Adrenal gland (tissue), 9 donors: ENCODE measurements at regions not wholly inside any gene's neighbourhood (a gene's known extent, or its start where the extent isn't known, plus 50 kb on each side); places are given as distances from the start of the nearest gene placed in this dataset.
"Not testable (repeated sequence)": the region's sequence is repeated elsewhere in the genome, so short reads cannot be mapped to it uniquely, and the experiment has no call there.

ENCODE experiments used
- DNase-seq, 7 donors: peaks; one replicate each; pipeline ENCODE4 v3.0.0-alpha.2; 2019 to 2020
- H3K27ac ChIP-seq, 5 donors: fragments of 200-600 bp; sonication (generic) in 4 of 5; 1 replicate in 3 of 5; 2 replicates in 2 of 5; pipeline versions ENCODE4 v1.5.1 to v1.8.0; 2016 to 2020; ENCODE audit warnings: mild to moderate bottlenecking in 1 of 5
- H3K27me3 ChIP-seq: fragments of 200-600 bp; 2 replicates; pipeline ENCODE4 v1.8.0; 2021
- H3K36me3 ChIP-seq, 2 donors: fragments of 200-600 bp; replicated peaks in 1 of 2; 1 replicate in 1 of 2; 2 replicates in 1 of 2; pipeline versions ENCODE4 v1.5.1 to v1.8.0; 2018 to 2022
- H3K4me1 ChIP-seq, 2 donors: fragments of 200-600 bp; replicated peaks in 1 of 2; 1 replicate in 1 of 2; 2 replicates in 1 of 2; pipeline versions ENCODE4 v1.5.1 to v1.8.0; 2018 to 2021
- H3K4me3 ChIP-seq, 4 donors: fragments of 200-600 bp; sonication (generic) in 3 of 4; one replicate each; pipeline ENCODE4 v1.5.1; 2016 to 2018
- H3K9me3 ChIP-seq, 3 donors: fragments of 200-600 bp; sonication (generic) in 1 of 3; replicated peaks in 1 of 3; 1 replicate in 2 of 3; 2 replicates in 1 of 3; pipeline versions ENCODE4 v1.5.1 to v1.8.0; 2016 to 2021
- CTCF ChIP-seq, 6 experiments: fragments of 450-650 bp in 4 of 6; fragments of 200-600 bp in 2 of 6; sonication (generic) in 1 of 6; IDR thresholded peaks; 1 replicate in 5 of 6; 2 replicates in 1 of 6; pipeline versions ENCODE4 v1.5.1 to v1.8.0; 2016 to 2021; ENCODE audit warnings: antibody characterized with exemption in 6 of 6, mild to moderate bottlenecking in 2 of 6, moderate library complexity in 1 of 6
- POLR2A ChIP-seq, 2 donors: fragments of 450-650 bp; IDR thresholded peaks; one replicate each; pipeline ENCODE4 v1.6.1; 2017; ENCODE audit warnings: antibody characterized with exemption in 2 of 2, mild to moderate bottlenecking in 2 of 2, moderate library complexity in 1 of 2
- WGBS, 4 donors: extraction: QIAGEN DNeasy Blood & Tissue Kit in 2 of 4; methylation state at CpG; one replicate each; pipeline versions ENCODE4 v1.1.5 to v1.1.7; 2013 to 2017; 5-methylcytosine and 5-hydroxymethylcytosine counted together
- intact Hi-C, 2 donors: fragments of 100-400 bp; cut with DNase I; formaldehyde crosslinking; loops; one replicate each; pipeline versions ENCODE4 v1.14.1 to v1.15.0; 2022 to 2023
- donor health status: healthy with polysubstance abuse.
- donor health status: Bipolar disorder and iron deficiency.
- donor health status: DM: yes; HTN: yes; CAD: no.
- donor health status: DM: no; HTN: no; CAD: no.
- donor health status: DM: no; HTN: no; CAD: no.

GRCh38 chrX:47302396-47302795 lies 68.0 kb upstream of the ZNF157 start:
- WGBS, 4 donors = 17 to 39% (median 30%) methylated on average over 4 of the region's 4 CpGs
- Histone ChIP-seq H3K27ac (no peak overlapping the region), H3K4me1 (no peaks in the 10 kb centered on the region), H3K27me3 (peaks cover 17% of the 10 kb centered on the region), H3K9me3 (no peaks in the 10 kb centered on the region), H3K36me3 (no peaks in the 10 kb centered on the region), H3K4me3 (no peak overlapping the region)
- TF ChIP-seq POLR2A (IDR thresholded peaks at IDR 0.05) (no peak), CTCF (IDR thresholded peaks at IDR 0.05) (no peak)
- peak in 1 of 7 donors; percentile 6 for DNase-seq
- intact Hi-C loops = loop anchor here in 1 of 2 donors (10.0 kb wide), 1 partner anchor 58 kb away; no protein-coding TSS in a partner anchor

- not testable (repeated sequence) for H3K36me3 ChIP-seq
- 60 to 90% (median 71%) methylated on average over 5 to 7 of the region's 7 CpGs for WGBS, 4 donors
- intact Hi-C loops = loop anchor here in 1 of 2 donors (10.0 kb wide), 1 partner anchor 62 kb away; no protein-coding TSS in a partner anchor
Measured at GRCh38 chrX:47306471-47307023, 63.8 kb upstream of the ZNF157 start.

DNA sequence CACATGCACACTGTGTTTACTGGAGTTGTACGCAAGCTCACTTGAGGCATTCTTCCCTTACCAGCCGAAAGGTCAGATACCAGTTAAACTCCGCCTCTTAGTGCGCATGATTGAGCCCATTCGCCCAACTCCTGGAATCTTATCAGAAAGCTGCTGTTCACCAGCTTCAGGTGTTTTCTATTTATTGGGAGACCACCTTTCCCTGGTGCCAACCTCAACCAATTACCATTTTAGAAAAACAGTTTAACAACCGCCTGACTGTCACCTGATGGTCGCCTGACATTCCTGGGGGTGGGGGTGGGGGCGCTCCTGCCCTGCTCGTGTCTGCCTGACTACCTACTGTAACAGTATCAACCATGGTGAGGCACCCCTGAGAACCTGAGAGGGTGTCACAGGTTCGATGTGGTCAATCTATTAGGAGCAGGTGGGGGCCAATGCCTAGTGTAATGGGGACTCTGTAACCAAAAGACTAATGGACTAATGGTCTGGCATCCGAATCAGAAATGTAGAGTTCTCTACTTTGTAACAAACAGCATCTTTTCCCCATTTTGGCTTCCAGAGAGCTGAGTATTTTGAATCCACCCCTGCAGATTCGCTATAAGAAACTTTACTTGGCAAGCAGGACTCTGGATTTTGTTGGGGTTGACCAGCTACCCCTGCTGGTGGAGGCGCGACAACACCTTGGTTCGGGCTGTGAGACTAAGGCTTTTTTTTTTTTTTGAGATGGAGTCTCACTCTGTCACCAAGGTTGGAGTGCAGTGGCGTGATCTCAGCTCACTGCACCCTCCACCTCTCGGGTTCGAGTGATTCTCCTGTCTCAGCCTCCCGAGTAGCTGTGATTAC lies 58.2 kb upstream of the ZNF157 start:
- peak in 6 of 7 donors; percentile 59 to 79 (median 62) for DNase-seq
- intact Hi-C loops = no loop called here
- TF ChIP-seq CTCF (IDR thresholded peaks at IDR 0.05) = peak; percentile 18 to 58 (median 50)
- no peak for TF ChIP-seq POLR2A (IDR thresholded peaks at IDR 0.05)
- Histone ChIP-seq H3K27me3 (peaks cover 9% of the 10 kb centered on the region), H3K4me1 (peaks cover 0 to 3% of the 10 kb centered on the region in 2 donors), H3K36me3 (no peaks in the 10 kb centered on the region), H3K27ac (no peak overlapping the region), H3K4me3 (no peak overlapping the region), H3K9me3 (no peaks in the 10 kb centered on the region)
- WGBS, 4 donors = 37 to 100% (median 42%) methylated on average over 2 to 19 of the region's 19 CpGs

More at GRCh38 chrX:47306471-47307023, 63.8 kb upstream of the ZNF157 start:
- not testable (repeated sequence) for DNase-seq, H3K27ac ChIP-seq, H3K4me1 ChIP-seq, H3K4me3 ChIP-seq, H3K9me3 ChIP-seq
- H3K27me3 ChIP-seq = peaks cover 14% of the 10 kb centered on the region

GRCh38 chrX:47313056-47313455 lies 57.3 kb upstream of the ZNF157 start:
- no peak overlapping the region for H3K4me3 ChIP-seq
- H3K36me3 ChIP-seq = no peaks in the 10 kb centered on the region
- TF ChIP-seq CTCF (IDR thresholded peaks at IDR 0.05) (no peak), POLR2A (IDR thresholded peaks at IDR 0.05) (no peak)
- peaks cover 0 to 3% of the 10 kb centered on the region in 2 donors for H3K4me1 ChIP-seq
- intact Hi-C loops = no loop called here
- peak; percentile 42 to 68 (median 56) for DNase-seq
- WGBS, 4 donors = 8 to 50% (median 45%) methylated on average over 4 to 5 of the region's 5 CpGs
- no peaks in the 10 kb centered on the region for H3K9me3 ChIP-seq
- H3K27me3 ChIP-seq = peaks cover 9% of the 10 kb centered on the region
- no peak overlapping the region for H3K27ac ChIP-seq
